Stimulated activated CD4-positive, alpha-beta T cell treated with anti-CD3 and anti-CD28 coated beads, Interleukin-4, amount 100 ng/mL, for 48 hours (primary cell): ENCODE measurements at regions not wholly inside any gene's neighbourhood (a gene's known extent, or its start where the extent isn't known, plus 50 kb on each side); places are given as distances from the start of the nearest gene placed in this dataset.

Experiments used
- DNase-seq, 2 donors: peaks; one replicate each; pipeline ENCODE4 v3.0.0-alpha.2; 2020; ENCODE audit warnings: low read depth in 2 of 2

DNA sequence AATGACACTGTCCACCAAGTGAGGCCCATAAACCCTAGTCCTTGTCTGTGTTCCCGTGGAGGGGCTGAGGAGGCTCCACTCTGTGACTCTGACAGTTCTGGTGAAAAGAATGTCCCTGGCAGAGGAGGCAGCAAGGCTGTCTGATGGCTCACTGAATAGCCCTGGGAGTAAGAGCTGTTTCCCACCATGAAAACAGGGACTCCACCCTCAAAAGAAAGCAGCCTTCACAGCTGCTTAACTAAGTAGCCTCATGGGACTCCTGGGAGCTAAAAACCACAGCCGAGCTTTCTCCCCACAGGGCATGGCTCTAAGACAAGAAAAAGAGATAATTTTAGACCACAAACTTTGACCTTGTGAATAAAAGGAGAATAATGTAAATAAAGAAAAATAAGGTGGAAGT lies 135.1 kb upstream of the FRY start:
- DNase-seq, result no peak

DNA sequence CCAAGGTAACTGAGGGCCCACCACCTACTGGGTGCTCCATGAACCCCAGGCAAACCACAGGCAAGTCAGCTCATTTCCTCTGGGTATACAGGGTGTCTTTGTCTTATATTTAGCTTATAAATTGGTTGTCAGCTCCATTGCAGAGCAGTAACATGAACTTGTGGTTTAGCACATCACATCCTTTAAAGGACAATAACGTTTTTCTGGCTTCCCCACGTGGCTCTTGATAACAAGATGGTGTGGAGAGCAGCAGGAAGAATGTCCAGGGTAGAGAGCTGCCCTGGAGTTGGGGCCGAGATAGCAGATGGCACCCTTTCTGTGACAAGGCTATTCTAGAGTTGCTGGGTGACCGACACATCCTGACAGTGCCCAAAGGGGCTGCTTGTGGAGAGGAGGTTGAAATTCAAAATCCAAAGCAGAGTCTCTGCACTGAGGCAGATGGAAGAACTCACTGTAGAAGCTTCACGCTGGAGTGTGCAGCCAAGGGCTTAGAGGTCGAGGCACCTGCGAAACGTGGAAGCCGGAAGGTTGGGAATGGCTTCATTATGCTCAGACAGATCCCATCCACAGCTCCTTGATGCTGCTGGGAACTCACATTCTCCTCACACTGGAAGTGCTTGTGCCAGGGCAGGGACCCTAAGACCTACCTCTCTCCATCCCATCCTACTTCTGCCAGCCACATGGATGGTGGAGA lies 133.0 kb upstream of the FRY start:
- no peak for DNase-seq

DNA sequence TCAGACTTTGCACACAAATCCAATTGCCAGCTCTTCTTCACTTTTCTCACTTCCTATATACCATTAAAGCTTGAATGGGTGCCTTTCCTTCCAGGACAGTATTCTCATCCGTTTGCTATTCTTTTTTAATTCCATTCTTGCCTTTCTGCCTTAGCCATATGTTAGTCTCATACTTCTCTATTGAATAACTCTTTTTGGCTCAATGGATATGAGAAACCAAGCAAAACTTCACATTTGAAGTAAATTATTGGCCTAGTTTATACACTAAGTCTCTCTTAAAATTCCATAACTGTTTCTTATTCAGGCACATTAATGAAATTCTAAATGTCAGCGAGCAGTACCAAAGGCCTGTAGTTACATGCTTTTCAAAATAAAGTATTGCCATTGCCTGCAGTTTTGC lies 129.6 kb upstream of the FRY start:
- DNase-seq, result no peak

DNA sequence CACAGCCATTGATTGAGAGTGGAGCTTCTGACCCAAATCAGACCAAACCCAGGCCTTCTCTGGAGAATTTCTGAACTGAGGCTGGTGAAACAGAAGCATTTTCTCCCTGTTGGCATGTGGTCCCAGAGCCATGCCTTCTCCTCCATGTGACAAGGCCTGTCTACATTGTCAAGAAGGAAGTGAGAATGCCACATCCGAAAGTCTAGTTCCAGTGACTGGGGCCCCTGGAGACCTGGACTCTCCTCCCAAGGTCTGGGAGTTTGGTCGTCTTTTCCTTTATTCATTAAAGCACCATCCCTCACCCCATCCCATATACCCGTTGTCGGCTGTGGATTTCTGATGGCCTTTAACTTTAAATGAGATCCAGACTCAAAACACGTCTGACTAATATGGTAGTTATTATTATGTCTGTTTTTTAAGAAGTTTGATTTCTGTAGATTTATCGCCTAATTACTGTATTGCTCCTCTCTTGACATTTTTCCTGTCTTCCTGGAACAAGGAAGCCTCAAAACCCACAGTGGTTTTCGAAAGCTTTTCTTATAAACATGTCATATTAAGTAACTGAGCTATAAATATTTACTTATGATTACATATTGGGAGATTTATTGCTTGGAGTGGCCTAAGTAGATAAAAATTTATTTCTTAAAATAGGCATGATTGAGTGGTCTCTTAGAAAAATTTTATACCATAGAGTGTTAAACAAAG lies 128.3 kb upstream of the FRY start:
- no peak for DNase-seq

DNA sequence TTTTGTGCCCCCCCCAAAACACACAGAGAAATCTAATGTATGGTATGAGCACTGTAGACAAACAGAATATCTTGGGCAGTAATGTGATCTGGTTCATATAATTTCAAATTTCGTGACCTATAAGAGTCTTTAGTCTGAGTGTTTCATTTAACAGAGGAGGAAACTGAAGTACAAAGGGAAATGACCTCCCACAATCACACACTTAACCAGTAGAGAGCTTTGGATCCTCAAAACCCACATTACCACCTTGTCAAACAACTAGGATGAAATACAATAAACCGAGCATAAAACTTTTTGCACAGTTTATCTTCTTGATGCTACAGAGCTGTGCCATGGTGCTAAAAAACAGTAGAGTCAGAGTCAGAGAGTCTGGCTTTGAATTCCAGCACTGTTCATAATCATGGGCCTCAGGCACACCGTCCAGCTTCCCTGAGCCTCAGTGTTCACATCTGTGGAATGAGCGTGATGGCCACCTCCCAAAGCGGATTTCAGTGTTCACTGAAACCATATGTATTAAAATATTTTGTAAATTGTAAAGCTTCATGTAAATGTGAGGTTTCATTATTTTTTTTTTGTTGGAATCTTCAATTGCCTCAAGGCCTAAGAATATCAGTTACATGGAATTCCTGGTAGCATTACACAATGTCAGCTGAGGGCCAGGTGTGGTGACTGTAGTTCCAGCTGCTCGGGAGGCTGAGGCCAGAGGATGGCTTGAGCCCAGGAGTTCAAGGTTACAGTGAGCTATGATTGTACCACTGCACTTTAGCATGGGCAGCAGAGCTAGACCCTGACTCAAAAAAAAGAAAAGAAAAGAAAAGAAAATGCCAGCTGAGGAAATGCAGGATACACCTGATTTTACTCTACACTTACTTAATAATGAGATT lies 126.4 kb upstream of the FRY start:
- DNase-seq, result no peak

DNA sequence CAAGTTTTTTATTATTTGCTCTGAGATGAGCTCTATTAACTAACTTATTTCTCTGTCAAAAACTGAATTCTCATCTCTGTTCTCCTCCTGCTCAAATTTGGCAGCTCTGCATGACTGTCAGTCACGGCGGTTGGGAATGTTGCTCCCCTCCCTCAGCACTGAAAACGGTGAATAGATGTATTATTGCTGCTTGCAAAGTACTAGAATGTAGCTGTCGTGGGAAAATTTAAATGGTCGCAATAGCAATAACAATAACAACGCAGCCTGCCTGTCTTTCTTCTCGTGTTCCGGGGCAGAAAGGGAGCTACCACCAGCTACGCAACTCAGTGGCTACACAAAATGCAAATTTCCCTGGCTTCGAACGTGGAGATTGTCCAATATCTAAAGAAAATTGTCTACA lies 125.6 kb upstream of the FRY start:
- DNase-seq, result no peak

DNA sequence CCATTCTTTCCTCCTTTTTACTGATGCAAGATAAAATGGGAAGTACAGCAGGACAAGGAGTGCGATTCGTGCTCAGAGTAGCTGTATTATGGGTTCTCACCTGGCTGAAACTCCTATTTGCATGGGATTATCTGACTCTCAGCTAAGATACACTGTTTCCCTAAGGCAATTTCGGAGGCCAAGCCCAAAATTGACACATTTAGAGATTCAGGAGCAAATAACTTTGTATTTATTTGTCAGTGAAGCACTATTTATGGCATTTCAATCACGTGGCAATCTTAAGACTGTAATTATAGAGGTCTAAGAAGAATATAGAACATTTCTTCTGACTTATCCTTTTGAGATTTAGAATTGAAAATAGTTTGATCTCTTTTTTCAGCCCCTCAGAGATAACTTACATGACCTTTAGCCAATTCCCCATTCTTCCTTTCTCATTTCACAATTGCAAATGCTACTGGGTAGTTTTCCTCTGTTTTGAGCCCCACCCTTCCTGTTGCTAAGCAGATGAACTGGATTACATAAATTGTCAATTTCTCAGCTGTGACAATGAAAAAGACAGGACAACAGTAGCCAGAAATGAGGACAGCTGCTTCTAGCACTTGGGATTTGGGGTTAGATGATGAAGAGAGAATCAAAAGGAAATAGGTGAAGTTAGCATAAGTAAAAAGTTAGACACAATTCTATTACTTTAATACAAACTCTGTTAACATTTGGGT lies 122.7 kb upstream of the FRY start:
- no peak for DNase-seq

DNA sequence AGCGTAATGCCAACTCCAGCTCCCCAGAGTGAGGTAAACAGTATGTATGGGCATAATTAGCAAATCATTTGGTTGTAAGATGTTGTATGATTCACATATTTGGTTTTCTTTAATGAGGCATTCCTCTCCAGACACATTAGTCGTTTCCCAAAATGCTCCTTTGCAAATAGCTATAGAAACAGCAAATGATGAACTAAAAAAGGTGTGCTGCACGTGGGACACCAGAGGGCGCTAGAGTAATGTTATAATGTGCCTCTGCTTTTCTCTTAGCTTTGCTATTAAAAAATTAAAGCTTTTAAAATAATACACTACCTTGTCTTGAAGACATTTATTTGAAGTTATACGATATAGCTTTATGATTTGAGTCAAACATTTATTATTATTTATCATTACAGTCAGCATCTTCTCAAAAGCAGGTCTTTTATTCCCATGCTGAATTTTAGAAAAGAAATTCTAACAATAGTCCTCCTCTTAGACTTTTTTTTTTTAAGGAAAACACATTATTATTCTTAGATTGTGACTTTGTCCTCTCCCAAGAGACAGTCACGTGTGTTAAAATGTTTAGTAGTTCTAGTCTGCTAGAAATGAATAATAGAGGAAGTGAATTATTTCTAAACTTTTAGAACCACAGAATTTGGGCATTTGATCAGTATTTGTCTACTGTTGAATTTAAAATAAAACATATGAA lies 121.6 kb upstream of the FRY start:
- peak; percentile 11 to 12 for DNase-seq

DNA sequence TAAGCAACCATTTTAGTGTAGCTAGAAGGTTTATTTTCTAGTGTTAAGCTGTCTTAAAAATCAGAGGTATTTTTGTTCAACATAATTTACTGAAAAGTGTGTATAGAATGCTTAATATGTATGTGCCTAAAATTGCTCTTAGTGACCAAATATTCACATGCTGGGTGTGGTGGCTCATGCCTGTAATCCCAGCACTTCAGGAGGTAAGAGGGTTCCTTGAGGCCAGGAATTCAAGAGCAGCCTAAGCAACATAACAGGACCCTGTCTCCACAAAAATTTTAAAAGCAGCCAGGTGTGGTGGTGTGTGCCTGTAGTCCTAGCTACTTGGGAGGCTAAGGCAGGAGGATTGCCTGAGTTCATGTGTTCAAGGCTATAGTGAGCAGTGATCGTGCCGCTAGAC lies 120.9 kb upstream of the FRY start:
- DNase-seq, result no peak

DNA sequence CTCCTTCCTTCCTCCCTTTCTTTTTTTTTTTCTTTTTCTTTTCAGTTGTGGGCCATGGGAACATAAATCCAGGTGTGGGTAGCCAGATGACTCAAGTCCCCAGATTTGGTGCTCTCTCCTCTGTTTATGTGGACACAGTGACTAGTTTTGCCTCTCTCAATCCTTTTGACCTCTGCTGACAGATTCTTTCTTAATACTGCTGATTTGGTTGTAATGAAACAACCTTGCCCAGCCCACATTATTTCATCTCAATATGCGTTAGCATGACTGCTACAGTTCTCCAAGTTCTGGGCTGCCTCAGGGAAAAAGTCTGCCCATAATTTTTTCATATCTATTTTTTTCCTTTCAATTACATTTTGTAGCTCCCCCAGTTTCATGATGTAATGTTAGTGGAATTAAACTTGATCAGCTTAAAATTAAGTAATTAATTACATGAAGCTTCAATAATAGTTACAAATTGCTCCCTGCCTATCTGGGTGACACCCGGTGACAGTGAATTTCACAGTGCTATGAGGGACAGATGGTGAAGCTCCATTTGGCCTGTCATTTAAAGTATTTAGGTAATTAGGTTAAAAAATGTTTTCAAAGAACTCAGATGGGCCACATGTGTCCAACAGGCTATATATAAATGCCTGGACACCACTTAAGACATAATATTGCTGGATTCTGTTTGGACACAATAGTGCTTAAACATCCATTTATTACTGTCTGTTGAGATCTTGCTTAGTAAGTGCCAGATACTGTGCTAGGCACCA lies 118.8 kb upstream of the FRY start:
- DNase-seq, result no peak

DNA sequence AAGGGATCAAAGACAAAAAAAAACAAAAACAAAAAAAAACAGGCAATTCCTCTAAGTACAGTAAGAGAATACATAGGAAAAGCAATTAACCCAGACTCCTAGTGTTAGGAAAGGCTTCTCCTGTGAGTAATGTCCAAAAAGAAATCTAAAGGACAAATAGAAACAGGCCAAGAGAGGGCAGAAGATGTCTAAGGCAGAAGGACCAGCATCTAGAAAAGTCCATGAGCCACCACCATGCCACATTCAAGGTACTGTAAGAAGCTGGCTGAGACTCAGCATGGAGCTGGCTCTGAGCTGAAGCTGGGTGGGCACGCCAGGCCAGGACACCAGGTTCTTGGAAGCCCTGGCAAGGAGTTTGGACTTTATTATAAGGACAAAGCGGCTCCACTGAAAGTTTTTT lies 118.1 kb upstream of the FRY start:
- DNase-seq, result no peak

DNA sequence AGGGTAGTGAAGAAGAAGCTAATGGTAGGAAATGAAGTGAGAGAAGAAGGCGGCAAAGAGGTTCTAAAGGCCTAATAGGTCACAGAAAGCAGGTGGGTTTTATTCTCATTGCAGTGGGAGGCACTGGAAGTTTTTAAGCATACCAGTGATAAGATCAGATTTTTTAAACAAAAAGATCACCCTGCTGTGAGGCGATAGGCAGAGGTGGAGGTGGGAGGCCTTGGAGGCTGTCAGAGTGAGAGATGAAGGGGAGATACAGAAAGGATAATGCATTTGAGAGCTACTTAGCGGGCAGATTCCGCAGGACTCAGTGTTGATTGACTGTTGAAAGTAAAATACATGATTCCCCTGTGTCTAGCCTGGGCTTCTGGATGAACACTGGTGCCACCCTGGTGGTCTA lies 116.7 kb upstream of the FRY start:
- DNase-seq, result no peak

DNA sequence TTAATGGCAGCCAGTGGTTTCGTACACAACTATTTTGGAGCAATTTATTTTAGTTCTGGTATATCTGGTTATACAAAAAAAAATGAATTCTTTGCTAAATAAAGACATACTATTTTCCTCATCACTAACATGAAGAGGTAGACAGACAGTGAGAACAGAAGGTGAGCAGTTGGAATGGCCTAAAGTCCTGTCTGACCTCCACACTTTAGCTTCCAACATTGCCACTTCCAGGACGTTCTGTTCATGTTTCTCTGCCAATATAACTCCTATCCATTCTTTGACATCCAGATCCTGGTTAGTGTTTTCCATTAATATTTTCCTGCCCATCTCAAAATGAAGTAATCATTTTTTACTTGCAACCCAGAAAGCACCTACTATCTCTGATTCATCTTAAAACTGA lies 112.9 kb upstream of the FRY start:
- DNase-seq, result no peak

DNA sequence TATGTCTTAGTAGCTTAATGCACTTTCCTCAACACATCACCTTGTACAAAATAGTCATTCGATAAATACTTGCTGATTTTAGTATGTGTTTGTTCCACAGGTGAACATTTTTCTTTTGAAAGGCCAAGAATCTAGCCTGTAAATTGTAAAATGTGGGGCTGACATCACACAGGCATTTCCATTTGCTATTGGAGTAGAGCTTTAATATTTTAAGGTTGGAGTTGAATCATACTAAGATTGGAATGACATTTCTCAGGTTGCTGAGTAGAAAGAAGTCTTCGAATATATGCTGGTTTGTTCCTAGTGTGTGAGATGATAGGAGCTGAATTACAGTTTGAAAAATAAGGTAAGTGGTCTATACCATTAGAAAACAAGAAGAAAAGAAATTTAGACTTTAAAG lies 112.3 kb upstream of the FRY start:
- DNase-seq, result no peak

DNA sequence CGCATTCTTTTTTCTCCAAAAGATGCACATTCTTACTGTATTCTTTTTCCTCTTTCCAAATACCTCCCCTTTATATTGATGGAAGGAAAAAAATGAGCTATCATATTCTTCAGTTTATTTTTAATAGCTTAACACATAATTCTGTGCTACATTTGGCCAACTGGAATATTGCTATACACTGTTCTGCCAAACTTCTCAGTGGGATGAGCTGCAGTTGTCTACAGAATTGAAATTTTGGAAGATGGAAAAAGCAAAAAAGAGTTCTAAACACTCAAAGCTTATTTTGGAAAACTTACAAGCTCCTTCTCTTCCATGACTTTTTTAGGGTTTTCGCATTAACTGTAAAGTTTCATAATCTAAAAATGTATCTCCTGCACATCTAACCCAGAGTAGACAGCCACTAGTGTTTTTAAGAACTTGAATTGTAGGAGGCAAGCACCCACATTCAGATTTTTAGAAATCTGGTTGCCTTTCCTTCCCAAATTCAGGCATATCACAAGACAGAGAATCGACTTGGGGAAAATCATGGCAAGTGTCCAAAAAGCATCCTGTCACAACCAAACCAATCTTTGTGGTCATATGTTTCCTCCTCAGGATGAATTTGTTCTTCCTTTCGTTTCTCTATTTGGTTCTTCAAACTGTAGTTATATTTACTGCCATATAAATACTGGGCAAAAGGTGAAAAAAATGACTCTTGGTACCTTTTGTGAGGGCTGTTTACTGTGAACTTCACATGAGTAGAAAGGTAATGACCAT lies 111.4 kb upstream of the FRY start:
- no peak for DNase-seq

DNA sequence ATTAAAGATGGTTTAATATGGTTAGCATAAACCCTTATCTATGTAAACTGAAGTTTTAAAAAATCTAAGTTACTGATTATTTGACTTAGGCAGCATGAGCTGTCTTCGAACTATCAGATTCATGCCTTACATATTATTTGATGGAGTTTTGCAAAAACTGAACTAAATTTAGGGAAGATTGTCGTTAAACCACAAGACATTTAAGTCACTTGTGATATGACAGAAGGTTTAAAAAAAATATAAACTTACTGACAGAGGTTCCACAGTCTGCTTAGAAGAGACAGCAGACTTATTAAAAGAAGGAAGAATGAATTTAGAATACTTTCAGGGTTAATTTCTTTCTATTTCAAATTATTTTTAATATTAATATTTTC lies 110.9 kb upstream of the FRY start:
- no peak for DNase-seq

DNA sequence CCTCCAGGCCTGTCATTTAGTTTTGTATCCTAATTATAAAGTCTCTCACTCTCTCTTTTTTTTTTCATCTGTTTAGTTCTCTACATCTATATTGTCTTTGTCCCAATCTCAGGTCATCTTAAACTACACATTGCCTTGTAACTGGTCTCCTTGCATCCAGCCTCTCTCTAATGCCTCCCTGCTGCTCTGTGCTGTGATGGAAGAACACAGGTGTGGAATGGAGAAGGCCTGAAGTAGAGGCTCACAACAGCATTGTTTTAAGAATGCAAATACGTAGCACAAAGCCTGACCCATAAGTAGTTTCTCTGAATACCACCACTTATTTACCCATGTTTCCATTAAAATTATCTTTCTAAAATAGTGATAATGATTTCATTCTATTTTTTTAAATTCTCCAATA lies 108.8 kb upstream of the FRY start:
- DNase-seq, result no peak

DNA sequence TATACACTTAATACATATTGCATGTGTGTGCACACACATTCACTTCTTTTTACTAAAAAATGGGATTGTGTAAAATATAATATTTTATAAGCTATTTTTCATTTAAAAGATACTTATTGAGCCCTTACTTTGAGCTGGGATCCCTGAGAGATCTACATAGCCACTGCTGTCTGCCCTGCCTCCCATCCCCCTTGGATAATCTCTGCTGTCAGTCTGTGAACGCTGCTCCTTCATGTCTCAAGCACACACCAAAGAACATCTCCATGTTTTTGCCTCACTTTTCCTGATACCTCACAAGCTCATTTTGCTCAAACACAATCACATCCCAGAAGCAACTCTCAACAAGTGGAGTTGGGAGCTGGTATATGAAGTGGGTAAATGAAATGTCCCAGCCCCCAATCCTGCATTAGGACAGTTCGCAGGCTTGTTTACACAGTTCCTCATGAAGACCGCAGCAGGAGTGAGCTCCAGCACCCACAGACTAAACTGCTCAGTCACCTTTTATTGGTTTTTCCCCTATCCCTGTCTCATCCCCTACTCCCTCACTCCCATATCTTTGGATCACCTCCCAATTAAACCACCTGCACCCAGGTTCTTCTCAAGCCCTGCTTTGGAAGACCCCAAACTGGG lies 108.3 kb upstream of the FRY start:
- DNase-seq, result no peak

DNA sequence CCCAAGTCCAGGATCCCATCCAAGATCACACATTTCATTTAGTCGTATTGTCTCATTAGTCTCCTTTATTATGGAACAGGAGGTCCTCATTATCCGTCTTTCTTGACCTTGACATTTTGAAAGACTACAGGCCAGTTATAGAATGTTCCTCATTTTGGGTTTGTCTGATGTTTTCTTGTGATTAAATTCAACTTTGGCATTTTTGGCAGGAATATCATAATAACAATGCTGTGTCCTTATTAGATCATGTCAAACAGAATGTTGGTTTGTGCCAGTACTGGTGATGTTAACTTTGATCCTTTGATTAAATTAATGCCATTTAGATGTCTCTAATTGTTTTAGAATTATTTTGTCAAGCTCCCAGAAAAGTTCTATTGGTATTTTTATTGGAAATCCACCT lies 106.5 kb upstream of the FRY start:
- no peak for DNase-seq

DNA sequence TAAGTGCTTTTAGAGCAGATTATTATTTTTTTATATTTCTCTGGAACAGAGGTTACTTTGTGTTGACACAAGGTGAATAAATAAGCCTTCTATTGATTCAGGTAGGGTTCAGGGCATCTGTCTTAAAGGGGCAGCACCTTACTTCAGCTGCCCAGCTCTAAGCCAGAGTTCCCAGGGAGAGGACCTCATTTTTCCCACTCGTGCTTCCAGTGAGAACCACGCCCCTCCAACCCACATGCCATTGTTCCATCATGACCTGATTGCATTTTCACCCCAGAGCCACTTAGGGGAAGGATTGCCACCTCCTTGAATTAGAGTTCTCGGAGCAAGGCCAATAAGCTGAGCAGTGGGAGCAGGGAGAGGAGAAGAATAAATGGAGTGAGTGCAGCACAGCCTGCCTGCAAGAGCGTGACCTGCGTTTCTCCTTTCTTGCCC lies 104.3 kb upstream of the FRY start:
- DNase-seq, result no peak
